Caki2 (cell line): ENCODE measurements at regions not wholly inside any gene's neighbourhood (a gene's known extent, or its start where the extent isn't known, plus 50 kb on each side); places are given as distances from the start of the nearest gene placed in this dataset.

ENCODE experiments used
- DNase-seq: peaks from one replicate; pipeline ENCODE4 v3.0.0-alpha.2; 2015; ENCODE audit warnings: low read depth
- in situ Hi-C: cut with HindIII; loops from 2 replicates; pipeline ENCODE4 v1.10.0; 2016; ENCODE audit warnings: low sequenced_read_pairs, low pct_unique_long_range_greater_than_20kb, mixed read lengths

DNA sequence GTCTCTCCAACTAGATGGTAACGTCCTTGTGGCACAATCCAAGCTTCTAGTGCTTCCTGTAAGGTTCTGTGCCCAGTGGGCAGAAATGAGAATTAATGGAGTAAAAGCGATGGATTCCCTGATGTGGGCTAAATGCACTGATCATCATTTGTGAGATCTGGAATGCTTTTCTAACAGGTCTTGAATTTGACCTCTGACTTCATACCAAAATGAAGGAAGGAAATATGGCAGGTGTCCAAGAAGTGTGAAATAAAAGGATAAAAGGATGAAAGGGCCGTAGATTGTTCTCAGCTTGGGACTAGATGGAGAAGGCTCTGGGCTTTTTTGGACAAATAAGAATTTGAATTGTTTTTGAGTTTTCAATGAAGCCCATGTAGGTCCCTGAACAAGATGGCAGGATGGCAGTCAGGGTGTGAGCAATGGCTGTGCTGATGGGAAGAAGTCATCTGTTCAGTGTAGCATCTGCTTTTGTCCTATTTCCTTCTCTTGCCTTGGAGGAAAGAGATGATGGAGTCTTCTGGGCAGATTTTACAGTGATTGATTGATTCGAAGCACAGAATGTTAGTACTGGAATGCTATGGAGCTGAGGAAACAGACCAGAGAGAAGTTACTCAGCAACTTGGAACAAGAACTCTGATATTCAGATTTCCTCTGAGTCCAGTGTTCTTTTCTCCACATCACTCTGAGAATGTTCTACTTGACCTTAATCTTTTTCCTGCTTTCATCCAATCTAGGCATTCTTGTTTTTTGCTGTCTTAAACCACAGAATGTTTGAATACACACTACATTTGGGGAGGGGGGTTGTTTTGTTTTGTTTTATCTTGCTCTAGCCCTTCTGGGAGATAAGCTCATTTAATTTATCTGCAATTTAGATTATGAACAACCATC is 286.0 kb downstream of the HLX start:
- DNase-seq = no peak
- in situ Hi-C loops = no loop called here

DNA sequence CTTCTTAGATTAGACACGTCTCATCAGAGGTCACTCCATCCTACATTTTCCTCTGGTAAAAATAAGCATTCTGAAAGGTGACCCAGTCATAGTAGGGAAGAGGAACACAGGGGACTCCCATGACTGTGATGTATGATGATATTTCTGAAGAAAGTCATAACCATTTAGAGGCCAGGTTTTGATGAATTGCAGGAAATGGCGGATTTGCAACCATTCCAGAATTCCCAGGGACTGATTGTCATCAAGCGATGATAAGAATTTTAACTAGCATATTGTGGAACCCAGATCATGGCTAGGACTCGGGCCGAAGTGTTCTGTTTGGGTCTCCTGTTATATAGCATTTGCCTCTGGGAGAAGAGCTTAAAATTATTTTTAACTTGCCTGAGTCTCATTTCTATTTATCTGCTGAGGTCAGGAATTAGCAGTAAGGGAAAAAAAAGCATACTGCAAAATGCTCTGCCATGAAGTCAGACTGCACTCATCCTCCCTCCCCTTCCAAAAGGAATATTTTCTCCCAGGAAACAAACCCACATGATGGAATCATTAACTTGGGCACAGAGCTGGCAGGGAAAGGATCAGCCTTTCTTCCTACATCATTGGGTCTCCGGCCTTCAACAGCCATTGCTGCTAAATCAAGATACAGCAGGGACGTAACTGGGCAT is 286.7 kb downstream of the HLX start:
- in situ Hi-C loops = no loop called here
- peak; percentile 13 for DNase-seq

DNA sequence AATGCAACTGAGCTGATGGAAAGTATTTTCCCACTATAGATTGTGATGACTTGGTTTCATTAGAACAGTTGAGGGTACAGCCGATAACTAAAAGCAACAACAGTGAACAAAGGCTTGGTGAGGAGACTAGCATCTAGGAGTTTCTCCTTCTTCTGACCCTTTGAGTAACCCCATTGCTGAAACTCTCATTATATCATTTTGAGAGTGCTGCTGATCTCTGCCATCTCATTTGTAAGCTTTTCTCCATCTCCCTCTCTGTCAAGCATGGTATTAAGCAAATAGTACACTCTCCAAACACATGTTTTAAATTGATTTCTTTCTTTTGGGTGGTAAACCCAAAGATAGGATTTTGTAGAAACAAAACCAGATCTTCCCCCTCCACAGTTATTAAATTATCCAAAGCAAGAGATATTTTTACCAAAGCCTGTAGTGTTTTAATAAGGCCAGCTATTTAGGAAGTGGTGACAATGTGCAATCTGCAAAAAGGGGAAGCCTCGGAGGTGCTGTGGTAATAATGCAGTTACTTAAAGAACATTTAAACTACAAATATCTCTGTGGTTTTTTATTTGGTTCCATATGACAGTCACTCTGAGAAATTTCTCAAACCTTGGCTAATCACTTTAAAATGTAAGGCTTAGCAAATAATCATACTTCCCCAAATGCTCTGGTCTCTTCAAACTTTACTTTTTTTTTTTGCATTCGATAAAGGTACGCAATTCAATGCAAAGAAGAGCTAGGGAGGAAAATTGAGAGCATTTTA is 287.5 kb downstream of the HLX start:
- DNase-seq = no peak
- in situ Hi-C loops = no loop called here

DNA sequence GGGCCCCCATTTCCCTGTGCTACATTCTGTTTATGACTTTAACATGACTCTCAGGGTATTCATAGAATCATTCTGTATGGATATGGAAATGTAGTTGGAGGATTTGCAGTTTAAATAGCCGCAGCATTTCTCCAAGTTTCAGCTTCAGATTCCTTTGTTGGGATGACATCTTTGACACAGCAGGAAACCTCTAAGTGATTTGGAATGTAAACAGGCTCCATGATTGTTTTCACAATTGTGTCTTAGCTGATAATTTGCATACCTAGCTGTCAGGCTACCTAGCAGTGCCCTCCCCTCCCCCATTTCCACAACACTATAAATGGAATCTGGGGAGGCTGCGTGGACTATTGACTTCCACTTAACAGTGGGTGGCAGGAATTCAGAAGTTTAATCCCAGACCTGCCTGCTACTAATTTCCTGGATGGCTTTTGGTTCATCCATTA is 290.2 kb downstream of the HLX start:
- DNase-seq = peak; percentile 39
- in situ Hi-C loops = no loop called here

DNA sequence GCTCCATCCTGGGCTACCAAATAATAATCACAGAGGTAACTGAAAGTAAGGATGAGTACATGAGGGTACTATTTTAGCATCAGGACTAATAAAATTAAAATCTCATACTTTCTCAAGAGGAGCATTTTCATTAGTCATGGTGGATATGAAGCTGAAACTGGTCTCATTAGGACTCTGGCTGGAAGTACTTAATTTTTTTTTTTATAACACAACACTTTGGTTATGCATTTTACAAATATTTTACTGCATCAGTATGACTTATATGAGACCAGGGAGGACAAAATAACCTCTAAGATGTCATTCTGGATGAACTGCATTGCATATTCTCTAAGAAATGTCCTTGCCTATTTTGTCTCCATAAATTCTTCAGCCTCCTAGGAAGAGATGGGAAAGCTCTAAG is 290.9 kb downstream of the HLX start:
- no peak for DNase-seq
- in situ Hi-C loops = no loop called here

DNA sequence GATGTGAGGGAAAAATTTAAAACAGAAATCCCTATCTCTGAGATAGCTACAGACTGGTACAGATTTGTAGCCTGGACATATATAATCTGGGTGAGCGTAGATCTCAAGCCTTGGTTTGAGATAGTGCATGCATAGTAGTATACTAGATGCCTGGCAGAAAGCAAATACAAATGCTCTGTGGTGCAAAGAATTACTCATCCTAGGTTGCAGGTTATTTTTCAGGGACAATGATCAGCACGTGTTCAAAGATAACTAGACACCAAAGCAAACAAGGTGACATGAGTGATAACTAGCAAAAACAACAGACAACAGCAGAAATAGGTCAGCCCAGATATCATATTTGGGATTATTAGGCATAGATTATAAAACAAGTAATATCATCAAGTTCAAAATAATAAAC is 292.5 kb downstream of the HLX start:
- in situ Hi-C loops = no loop called here
- DNase-seq = no peak

DNA sequence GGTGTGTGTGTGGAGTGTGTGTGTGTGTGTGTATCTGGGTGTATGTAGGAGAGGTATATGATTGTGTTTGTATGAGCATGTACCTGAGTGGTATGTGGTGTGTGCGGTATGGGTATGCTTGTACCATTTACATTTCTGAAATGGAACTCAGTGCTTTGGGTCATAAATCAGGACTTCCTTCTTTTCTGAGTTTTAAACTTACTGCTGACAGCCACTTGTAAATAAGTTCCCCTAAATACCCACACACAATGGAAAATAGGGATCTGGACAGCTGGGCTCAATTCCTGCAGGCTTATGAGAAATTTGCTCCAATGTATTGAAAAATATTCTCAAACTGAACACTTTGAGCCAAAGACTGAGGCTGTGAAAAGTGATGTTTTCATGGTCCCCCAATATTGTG is 293.6 kb downstream of the HLX start:
- DNase-seq = no peak
- in situ Hi-C loops = no loop called here

DNA sequence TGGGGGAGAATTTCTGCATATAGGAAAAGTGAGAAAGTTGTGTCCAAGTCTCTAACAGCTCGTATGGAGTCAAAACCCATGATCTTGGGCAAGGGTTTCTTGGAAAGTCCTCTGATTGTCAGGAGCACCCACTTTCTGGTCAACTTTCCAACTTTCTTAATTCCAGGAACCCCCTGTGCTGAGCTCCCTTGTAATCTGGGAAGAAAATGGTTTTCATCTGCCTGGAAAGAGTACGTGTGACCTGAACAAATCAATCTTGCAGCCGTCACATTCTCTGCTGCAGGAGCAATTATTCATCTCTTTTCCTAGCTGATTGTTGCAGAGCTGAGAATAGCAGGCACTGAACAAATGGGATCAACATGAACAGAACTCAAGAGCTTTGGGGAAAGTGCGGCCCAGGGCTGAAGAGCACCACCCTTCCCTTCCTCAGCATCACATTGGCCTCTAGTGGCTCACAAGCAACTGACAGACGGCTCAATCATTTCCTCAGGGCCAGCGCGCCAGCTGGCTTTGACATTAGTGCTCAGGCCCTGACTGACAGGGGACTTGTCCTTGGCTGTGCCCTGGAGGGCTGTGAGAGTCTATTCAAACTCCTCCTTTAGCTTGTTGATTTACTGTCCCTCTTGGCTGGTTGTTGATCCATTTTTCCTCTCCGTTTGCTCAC is 295.2 kb downstream of the HLX start:
- in situ Hi-C loops = no loop called here
- no peak for DNase-seq

DNA sequence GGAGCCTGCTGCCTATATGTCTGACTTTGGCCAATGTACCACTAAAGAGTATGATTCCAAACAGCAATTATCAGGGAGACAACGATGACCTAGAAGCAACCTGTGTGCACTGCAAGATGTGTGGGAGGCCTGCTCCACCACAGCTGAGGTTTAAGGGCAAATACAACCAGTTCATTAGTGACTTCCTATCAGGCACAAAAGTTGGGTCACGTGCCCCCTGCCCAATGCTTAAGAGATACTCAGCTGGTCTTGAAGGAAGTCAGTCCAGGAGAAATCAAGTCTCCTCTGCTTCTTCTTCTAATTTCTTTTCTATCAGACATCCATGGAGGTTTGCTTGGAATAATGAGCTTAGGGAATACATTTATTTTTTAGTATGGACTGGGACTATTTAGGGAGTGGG is 296.0 kb downstream of the HLX start:
- in situ Hi-C loops = no loop called here
- DNase-seq = no peak

DNA sequence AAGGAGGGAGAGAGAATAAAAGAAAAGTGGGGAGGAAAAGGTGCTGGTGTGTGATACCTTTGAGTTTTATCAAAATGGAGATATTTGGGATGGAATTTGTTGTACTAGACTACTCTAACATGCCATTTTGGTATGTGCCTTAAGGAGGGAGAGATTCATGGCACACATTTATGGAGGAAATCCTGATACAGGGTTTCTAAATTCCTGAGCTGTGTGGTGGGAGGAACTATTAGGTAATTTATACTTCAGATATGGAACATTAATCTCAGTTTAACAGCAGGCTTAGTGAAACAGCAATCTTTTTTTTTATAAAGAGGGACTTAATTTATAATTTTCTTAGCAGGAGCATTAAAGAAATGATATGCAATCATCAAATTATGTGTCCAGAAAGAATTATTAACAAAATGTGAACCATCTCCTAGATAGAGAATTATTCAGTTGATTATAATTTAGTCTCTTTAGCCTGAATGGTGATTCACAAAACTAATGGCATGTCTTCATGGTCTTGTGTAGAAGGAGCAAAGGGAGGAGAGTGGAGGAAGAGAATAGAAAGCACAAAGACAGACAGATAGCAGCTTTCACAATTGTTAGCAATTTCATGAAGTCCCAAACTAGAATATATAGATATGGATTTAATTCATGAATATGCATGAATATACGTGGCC is 301.6 kb downstream of the HLX start:
- in situ Hi-C loops = no loop called here
- DNase-seq = no peak

DNA sequence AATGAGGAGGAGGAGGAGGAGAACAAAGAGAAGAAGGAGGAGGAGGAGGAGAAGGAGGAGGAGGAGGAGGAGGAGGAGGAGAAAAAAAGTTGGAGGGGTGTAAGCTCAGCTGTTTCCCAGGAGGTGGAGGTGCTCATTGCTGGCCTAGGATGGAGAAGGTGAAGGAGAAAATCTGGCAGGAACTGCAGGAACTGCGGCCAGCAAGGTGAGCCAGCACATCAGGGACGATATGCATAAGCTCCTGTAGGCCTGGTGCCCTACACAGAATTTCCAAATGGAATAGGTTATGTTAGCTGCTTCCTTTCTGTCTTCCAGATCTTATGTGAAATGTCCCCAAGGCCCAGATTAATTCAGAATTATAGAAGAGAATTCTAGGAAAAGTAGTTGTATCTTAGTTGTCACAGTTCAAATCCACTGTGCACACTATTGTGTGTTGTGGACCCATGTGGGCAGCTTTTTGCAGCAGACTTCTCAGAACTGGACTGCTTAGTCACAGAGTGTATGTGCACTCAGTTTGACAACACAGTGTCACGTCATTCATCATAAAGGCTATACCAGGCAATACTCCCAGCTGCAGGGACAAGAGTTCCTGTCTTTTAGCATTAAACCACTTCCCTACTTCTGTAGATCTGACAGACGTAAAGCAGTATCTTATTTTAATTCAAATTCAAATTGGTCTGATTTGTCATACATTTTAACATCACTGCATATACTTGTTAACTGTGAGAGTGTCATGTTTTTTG is 303.7 kb downstream of the HLX start:
- DNase-seq = no peak
- in situ Hi-C loops = no loop called here

DNA sequence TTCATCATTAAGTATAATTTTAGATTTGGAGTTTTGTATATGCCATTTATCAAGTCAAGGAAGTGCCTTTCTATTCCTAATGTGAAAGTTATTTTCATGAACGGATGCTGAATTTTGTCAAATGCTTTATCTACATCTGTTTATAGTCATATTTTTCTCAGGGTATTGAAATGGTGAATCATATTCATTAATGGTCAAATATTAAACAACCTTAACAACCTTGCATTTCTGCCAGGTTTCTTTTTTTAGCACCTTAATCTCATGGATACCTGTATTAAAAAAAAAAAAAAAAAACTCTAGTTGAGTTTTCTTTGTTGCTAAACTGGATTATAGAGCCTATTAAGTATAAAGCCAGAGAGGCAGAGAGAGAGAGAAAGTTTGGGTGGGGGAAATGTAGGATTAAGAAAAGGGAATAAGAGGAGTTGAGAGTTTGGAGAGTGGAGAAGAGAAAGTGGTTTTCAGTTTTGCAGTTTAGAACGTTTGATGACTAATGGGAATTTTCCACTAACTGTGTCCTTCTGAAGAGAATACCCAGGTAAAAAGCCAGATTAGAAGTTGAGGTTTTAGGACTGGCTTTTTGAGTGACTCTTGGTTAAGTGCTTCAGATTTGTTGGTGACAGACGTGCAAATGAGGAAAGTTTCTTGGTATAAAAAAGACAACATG is 305.0 kb downstream of the HLX start:
- DNase-seq = no peak
- in situ Hi-C loops = no loop called here

DNA sequence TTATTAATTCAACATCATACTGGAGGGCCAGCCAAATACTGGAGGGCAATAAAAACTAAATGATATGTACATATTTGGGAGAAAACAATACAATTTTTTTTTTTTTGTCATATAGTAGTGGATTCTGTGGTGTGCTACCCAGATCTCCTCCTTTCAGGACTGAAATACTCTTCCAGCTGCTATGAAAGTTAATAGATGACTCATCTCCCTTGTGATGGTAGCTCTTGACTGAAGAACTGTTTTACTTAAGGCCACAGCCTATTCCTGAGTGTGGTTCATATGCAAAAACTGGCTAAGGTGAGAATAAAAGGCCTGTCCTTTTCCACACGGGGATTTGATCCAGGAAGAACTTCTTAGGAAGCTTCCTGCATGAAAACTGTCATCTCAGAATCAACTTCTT is 307.9 kb downstream of the HLX start:
- DNase-seq = no peak
- in situ Hi-C loops = no loop called here

DNA sequence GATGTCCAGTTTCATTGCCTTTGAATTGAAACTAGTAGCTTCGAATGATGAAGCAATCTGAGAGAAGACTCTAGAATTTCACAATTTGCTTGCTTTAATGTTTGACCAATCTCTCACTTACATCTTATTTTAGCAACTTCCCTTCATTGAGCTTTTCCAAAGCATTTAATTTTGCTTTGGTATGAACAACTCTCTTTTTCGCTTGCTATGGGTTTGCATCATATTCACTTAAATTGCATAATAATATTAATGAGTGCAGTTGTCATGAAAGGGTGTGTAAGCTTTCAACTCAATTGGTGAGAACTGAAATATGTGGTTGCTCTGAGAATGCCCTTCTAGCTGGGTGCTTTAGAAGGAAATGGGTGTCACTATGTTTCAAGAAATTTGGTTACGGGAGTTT is 309.2 kb downstream of the HLX start:
- DNase-seq = no peak
- in situ Hi-C loops = no loop called here

DNA sequence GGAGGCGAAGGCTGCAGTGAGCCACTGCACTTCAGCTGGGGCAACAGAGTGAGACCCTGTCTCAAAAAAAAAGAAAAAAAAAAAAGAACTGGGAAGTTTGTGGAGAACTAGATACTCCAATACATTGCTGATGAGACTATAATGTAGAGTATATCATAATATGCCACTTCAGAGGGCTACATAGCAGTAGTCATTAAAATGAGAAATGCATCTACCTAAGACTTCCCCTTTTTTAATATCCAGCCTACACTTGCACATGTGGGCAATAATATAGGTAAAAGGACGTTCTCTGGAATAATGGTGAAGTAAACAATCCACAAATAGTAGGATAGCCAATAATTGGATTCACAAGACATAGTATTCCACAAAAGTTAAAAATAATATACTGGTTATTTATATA is 311.0 kb downstream of the HLX start:
- DNase-seq = no peak
- in situ Hi-C loops = no loop called here

DNA sequence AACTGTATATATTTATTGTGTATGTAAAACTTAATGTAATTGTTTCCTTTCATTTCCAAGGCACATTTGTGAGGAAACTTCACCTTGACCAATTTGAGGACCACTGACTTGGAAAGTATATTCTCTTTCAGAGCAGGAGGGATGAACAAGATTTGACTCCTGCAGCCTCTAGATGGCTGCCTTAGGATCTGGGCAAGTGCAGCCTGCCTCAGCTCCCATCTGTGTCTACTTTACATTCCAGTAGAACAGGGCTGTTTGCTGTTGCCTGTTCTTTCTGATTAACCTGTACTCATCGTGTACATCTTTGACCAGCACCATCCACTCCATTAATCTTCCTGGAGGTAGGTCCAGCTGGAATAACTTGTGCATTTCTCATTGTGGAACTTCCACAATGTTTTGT is 312.8 kb downstream of the HLX start:
- in situ Hi-C loops = no loop called here

DNA sequence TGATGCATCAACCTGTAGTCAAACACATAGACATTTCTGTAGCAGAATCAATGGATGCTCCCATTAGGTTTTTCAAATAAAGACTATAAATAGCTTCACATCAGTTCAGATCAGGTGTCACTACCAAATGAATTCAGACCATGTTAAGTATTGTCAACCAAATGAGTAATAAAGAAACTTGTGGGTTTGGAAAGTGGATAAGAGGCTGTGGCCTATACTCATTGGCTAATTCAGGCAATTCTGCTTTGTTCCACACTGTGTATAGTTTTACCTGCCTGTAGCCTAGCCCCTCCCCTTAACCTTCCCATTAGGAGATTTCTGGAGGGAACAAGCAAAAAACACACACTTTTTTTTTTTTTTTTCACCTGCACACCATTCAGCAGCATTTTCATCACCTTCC is 321.2 kb downstream of the HLX start:
- DNase-seq = no peak
- in situ Hi-C loops = no loop called here

More for the DNA sequence above, 312.8 kb downstream of the HLX start:
- no peak for DNase-seq
